BJ (cell line): ENCODE measurements at regions not wholly inside any gene's neighbourhood (a gene's known extent, or its start where the extent isn't known, plus 50 kb on each side); places are given as distances from the start of the nearest gene placed in this dataset.
"Not testable (repeated sequence)": the region's sequence is repeated elsewhere in the genome, so short reads cannot be mapped to it uniquely, and the experiment has no call there.

Experiments used
- CTCF ChIA-PET: fragments of 350-600 bp; formaldehyde crosslinking; extraction: SDS; loops from one replicate; lab custom pipeline; 2021; ENCODE audit warnings: antibody characterized with exemption, inconsistent platforms; lab: Yijun Ruan, JAX
- POLR2A ChIA-PET: fragments of 300-600 bp; sonication (Branson Sonifier 250); formaldehyde crosslinking; extraction: SDS; loops from one replicate; lab custom pipeline; 2021; ENCODE audit warnings: antibody characterized with exemption; lab: Charles Lee
- DNase-seq: peaks from one replicate; pipeline ENCODE4 v3.0.0-alpha.2; 2011; ENCODE audit warnings: low read depth
- H3K27me3 ChIP-seq: 2 replicates; pipeline ENCODE4 v1.6.0; 2011; ENCODE audit warnings: low read length; ENCODE audit not compliant: control insufficient read depth, insufficient read depth
- H3K36me3 ChIP-seq: 2 replicates; pipeline ENCODE4 v1.5.1; 2011; ENCODE audit warnings: low read length; ENCODE audit not compliant: control insufficient read depth, insufficient read depth
- H3K4me3 ChIP-seq: 2 replicates; pipeline ENCODE4 v1.5.1; 2011; ENCODE audit warnings: low read depth, mild to moderate bottlenecking, control low read depth, low read length
- TF ChIP-seq, protein P1 (sequence below): IDR thresholded peaks from 2 replicates; pipeline ENCODE4 v1.5.1; 2011; ENCODE audit warnings: low read depth, mild to moderate bottlenecking, control low read depth, inconsistent platforms, low read length, moderate library complexity; ENCODE audit not compliant: insufficient read depth

DNA sequence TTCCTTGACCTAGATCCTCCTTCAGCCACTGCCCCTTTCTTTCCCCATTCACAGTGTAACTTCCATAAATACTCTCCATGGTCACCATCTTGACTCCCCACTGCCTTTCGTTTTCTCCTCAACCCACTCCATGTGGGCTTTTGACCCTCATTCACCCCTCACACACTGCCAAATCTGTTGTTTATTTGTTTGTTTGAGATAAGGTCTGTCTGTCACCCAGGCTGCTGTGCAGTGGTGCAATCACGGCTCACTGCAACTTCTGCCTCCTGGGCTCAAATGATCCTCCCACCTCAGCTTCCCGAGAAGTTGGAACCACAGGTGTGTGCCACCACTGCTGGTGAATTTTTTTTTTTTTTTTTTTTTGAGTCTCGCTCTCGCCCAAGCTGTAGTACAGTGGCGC is 162.9 kb downstream of the FGF1 start:
- H3K4me3 ChIP-seq = no peak overlapping the region
- no peak for DNase-seq
- ChIA-PET CTCF (no interaction called here), POLR2A (no interaction called here)
- no peaks in the 10 kb centered on the region for H3K27me3 ChIP-seq
- TF ChIP-seq, protein P1, sequence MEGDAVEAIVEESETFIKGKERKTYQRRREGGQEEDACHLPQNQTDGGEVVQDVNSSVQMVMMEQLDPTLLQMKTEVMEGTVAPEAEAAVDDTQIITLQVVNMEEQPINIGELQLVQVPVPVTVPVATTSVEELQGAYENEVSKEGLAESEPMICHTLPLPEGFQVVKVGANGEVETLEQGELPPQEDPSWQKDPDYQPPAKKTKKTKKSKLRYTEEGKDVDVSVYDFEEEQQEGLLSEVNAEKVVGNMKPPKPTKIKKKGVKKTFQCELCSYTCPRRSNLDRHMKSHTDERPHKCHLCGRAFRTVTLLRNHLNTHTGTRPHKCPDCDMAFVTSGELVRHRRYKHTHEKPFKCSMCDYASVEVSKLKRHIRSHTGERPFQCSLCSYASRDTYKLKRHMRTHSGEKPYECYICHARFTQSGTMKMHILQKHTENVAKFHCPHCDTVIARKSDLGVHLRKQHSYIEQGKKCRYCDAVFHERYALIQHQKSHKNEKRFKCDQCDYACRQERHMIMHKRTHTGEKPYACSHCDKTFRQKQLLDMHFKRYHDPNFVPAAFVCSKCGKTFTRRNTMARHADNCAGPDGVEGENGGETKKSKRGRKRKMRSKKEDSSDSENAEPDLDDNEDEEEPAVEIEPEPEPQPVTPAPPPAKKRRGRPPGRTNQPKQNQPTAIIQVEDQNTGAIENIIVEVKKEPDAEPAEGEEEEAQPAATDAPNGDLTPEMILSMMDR = no peak
- no peaks in the 10 kb centered on the region for H3K36me3 ChIP-seq

DNA sequence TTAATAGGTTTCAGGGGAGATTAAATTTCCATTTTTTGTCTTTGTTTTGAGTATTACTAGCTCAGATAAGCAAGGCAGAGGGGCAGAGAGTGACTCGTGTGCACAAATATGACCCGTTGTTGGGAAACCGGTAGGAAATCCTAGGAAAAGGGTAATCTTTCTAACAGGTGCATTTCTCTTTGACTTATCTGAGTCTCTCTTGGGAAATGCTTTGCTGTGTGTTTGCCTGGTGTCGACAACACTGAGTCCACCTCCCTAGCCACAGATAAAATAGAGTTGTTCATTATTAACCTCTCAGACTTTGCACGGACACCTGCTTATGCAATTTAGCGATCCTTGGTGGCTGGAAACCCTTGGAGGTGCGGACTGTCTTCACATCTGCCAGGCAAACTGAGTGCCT is 164.2 kb downstream of the FGF1 start:
- POLR2A ChIA-PET = no interaction called here
- H3K36me3 ChIP-seq = no peaks in the 10 kb centered on the region
- TF ChIP-seq, protein P1 = no peak
- no peaks in the 10 kb centered on the region for H3K27me3 ChIP-seq
- CTCF ChIA-PET = no interaction called here
- no peak overlapping the region for H3K4me3 ChIP-seq
- DNase-seq = no peak

DNA sequence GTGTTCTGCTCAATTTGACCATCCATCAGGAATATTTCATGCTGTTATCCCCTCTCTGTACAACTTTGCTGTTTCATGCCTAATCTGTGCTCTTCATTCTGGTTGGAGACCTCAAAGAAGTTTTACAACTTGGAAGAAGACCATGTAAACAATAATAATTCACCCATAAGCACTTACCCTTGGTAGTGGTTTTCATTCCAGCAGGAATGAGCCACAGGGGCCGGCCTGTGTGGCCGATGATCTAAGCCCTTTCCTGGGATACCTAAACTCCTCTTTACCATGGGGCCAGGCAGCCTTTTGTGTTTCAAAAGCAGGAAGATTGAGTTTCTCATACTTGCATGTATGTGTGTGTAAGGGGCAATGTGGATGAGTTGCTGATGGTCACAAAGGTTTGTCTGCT is 165.0 kb downstream of the FGF1 start:
- TF ChIP-seq, protein P1 = no peak
- H3K4me3 ChIP-seq = no peak overlapping the region
- POLR2A ChIA-PET = no interaction called here
- CTCF ChIA-PET = no interaction called here
- H3K36me3 ChIP-seq = no peaks in the 10 kb centered on the region
- no peak for DNase-seq
- no peaks in the 10 kb centered on the region for H3K27me3 ChIP-seq

DNA sequence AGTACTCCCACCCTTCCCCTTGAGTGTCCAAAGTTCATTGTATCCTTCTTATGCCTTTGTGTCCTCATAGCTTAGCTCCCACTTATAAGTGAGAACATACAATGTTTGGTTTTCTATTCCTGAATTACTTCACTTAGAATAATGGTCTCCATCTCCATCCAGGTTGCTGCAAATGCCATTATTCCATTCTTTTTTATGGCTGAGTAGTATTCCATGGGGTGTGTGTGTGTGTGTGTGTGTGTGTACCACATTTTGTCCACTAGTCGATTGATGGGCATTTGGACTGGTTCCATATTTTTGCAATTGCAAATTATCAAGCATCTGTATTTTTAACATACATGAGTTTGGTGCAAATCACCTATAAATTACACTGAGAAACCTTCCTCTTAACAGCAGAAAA is 166.0 kb downstream of the FGF1 start:
- H3K27me3 ChIP-seq, H3K4me3 ChIP-seq, POLR2A ChIA-PET, DNase-seq, H3K36me3 ChIP-seq: not testable (repeated sequence)
- CTCF ChIA-PET = interaction anchor here (1.4 kb wide), 1 partner anchor 9 kb away, joined by 3 read pairs; no protein-coding TSS in a partner anchor

DNA sequence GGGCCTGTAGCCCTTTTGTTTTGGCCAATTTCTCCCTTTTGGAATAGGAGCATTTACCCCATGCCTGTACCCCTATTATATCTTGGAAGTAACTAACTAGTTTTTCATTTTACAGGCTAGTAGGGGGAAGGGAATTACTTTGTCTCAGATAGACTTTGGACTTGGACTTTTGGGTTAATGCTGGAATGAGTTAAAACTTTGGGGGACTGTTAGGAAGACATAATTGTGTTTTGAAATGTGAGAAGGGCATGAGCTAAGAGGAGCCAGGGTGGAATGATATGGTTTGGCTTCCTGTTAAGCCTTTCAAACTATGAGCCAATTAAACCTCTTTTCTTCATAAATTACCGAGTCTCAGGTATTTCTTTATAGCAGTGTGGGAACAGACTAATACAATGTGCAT is 168.1 kb downstream of the FGF1 start:
- H3K4me3 ChIP-seq = no peak overlapping the region
- no peaks in the 10 kb centered on the region for H3K27me3 ChIP-seq
- TF ChIP-seq, protein P1 = no peak
- no peak for DNase-seq
- H3K36me3 ChIP-seq = no peaks in the 10 kb centered on the region
- ChIA-PET POLR2A (no interaction called here), CTCF (interaction anchor here (0.6 kb wide), 1 partner anchor 15 kb away, joined by 3 read pairs; no protein-coding TSS in a partner anchor)

DNA sequence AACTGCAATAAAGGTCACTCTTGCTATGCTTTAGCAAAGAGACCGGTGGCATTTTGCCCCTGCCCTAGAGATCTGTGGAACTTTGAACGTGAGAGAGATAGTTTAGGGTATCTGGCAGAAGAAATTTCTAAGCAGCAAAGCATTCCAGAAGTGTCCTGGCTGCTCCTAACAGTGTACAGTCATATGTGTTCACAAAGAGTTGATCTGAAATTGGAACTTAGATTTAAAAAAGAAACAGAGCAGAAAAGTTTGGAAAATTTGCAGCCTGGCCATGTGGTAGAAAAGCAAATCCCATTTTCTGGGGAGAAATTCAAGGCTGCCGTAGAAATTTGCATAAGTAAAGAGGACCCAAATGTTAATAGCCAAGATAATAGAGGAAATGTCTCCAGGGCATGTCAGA is 169.2 kb downstream of the FGF1 start:
- Histone ChIP-seq H3K36me3 (no peaks in the 10 kb centered on the region), H3K27me3 (no peaks in the 10 kb centered on the region), H3K4me3 (no peak overlapping the region)
- CTCF ChIA-PET = no interaction called here
- DNase-seq = no peak
- TF ChIP-seq, protein P1 = no peak
- POLR2A ChIA-PET = no interaction called here
